Activated T-helper 17 cell treated with anti-CD3 and anti-CD28 coated beads, Interleukin-2, amount 50 U/mL, for 72 hours (primary cell): ENCODE measurements at regions not wholly inside any gene's neighbourhood (a gene's known extent, or its start where the extent isn't known, plus 50 kb on each side); places are given as distances from the start of the nearest gene placed in this dataset.

ENCODE experiments used
- ATAC-seq: fragments of 150-1000 bp; cut with Tn5 transposase; replicated peaks from 2 replicates; pipeline ENCODE4 v1.10.0; 2021; ENCODE audit warnings: mild to moderate bottlenecking, moderate library complexity
- H3K27ac Mint-ChIP-seq: one replicate; pipeline ENCODE4 v1.8.0; 2022; ENCODE audit warnings: mixed read lengths
- H3K27me3 Mint-ChIP-seq: one replicate; pipeline ENCODE4 v1.8.0; 2022; ENCODE audit warnings: mixed read lengths
- H3K36me3 Mint-ChIP-seq: one replicate; pipeline ENCODE4 v1.8.0; 2022; ENCODE audit warnings: low read depth, mild to moderate bottlenecking, mixed read lengths
- H3K4me1 Mint-ChIP-seq: one replicate; pipeline ENCODE4 v1.8.0; 2022; ENCODE audit warnings: mixed read lengths
- H3K4me3 Mint-ChIP-seq: one replicate; pipeline ENCODE4 v1.8.0; 2022; ENCODE audit warnings: mild to moderate bottlenecking, mixed read lengths
- H3K9me3 Mint-ChIP-seq: one replicate; pipeline ENCODE4 v1.8.0; 2022; ENCODE audit warnings: mixed read lengths

DNA sequence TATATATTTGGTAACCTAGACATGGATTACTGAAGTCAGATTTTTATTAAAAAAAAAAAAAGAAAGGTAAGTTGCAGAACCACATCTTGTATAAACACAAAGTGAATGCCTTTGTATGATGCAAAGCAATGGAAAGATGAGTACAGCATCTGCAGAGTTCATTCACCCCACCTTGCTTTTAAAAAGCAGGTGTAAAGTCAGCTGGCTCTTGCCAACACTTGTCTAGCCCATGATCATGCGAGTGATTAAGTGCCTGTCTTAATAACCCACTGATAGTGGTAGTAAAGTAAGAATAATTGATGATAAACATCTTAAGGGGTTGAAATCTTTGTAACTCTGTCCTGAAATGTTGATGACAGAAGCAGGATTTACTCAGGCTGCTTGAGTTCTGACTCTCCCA lies 710.4 kb downstream of the EFNB2 start:
- Mint-ChIP-seq H3K27ac (no peak overlapping the region), H3K27me3 (no peaks in the 10 kb centered on the region)

GRCh38 chr13:105821337-105821736 lies 714.1 kb downstream of the EFNB2 start:
- H3K36me3 Mint-ChIP-seq, result no peaks in the 10 kb centered on the region
- H3K27me3 Mint-ChIP-seq, result no peaks in the 10 kb centered on the region
- ATAC-seq, result no peak
- H3K4me1 Mint-ChIP-seq, result no peaks in the 10 kb centered on the region
- no peaks in the 10 kb centered on the region for H3K9me3 Mint-ChIP-seq
- H3K27ac Mint-ChIP-seq, result no peak overlapping the region
- no peak overlapping the region for H3K4me3 Mint-ChIP-seq

More for the DNA sequence above, 710.4 kb downstream of the EFNB2 start:
- peaks cover 7% of the 10 kb centered on the region for H3K9me3 Mint-ChIP-seq
- H3K36me3 Mint-ChIP-seq, result no peaks in the 10 kb centered on the region
- ATAC-seq, result no peak
- no peak overlapping the region for H3K4me3 Mint-ChIP-seq
- no peaks in the 10 kb centered on the region for H3K4me1 Mint-ChIP-seq

DNA sequence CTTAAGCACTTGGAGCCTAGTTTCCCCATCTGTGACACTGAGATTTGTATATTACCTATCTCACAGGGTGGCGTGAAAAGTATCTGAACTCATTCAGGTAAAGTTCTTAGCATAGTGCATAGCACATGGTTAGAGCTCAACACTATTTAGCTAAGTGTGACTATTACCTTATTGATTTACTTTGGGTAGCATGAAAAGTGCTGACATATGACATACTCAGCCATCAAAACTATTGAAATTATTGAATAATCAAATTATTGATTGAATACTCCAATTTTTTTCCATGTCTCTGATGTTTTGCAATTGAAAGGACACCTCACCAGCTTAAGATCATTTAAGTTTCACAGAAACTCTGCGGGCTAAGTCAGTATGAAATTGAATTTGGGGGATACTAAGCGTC lies 715.0 kb downstream of the EFNB2 start:
- H3K36me3 Mint-ChIP-seq, result no peaks in the 10 kb centered on the region
- no peak for ATAC-seq
- no peak overlapping the region for H3K27ac Mint-ChIP-seq
- H3K4me3 Mint-ChIP-seq, result no peak overlapping the region
- no peaks in the 10 kb centered on the region for H3K27me3 Mint-ChIP-seq
- H3K4me1 Mint-ChIP-seq, result no peaks in the 10 kb centered on the region
- H3K9me3 Mint-ChIP-seq, result no peaks in the 10 kb centered on the region

GRCh38 chr13:105817498-105817897 lies 718.0 kb downstream of the EFNB2 start:
- no peak for ATAC-seq
- Mint-ChIP-seq H3K4me1 (no peaks in the 10 kb centered on the region), H3K27ac (no peak overlapping the region), H3K27me3 (no peaks in the 10 kb centered on the region), H3K9me3 (no peaks in the 10 kb centered on the region), H3K4me3 (no peak overlapping the region), H3K36me3 (no peaks in the 10 kb centered on the region)

DNA sequence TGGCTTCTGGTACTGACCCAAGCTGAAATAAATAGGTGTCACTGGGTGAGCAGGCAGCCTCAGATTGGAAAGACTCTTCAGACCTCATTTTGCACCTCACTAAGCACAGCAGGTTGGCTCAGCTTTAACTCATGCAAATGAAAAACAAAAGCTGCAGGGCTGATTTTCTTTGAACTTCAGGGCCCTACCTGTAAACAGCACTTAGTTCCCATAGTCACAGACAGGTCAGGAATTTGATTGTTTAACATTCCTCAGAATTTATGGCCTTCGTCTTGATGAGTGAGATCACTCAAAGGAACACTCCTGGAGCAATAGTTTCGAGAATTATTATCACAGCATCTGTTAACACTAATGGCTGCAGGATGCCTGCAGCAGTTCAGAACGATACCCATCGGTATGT lies 718.5 kb downstream of the EFNB2 start:
- H3K4me3 Mint-ChIP-seq, result no peak overlapping the region

DNA sequence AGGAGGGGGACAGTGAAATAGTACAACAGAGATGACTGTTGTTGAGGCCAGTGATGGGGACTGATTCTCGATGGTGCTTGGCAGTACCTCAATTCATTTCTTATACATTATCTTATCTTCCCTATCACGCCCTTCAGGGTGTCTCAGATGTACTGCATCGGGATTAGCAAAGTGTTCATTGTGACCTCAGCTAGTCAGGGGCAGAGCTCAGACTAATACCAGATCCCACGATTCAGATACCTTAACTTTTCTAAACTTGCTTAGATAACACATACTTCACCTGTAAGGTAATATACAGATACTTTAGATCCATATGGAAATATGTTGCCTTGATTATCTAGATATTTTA lies 720.6 kb downstream of the EFNB2 start:
- Mint-ChIP-seq H3K36me3 (no peaks in the 10 kb centered on the region), H3K27ac (no peak overlapping the region), H3K4me1 (no peaks in the 10 kb centered on the region), H3K27me3 (no peaks in the 10 kb centered on the region), H3K4me3 (no peak overlapping the region), H3K9me3 (no peaks in the 10 kb centered on the region)
- no peak for ATAC-seq

More for the DNA sequence above, 718.5 kb downstream of the EFNB2 start:
- H3K27me3 Mint-ChIP-seq, result no peaks in the 10 kb centered on the region
- no peak for ATAC-seq
- no peak overlapping the region for H3K27ac Mint-ChIP-seq
- H3K9me3 Mint-ChIP-seq, result no peaks in the 10 kb centered on the region
- no peaks in the 10 kb centered on the region for H3K36me3 Mint-ChIP-seq
- H3K4me1 Mint-ChIP-seq, result no peaks in the 10 kb centered on the region

DNA sequence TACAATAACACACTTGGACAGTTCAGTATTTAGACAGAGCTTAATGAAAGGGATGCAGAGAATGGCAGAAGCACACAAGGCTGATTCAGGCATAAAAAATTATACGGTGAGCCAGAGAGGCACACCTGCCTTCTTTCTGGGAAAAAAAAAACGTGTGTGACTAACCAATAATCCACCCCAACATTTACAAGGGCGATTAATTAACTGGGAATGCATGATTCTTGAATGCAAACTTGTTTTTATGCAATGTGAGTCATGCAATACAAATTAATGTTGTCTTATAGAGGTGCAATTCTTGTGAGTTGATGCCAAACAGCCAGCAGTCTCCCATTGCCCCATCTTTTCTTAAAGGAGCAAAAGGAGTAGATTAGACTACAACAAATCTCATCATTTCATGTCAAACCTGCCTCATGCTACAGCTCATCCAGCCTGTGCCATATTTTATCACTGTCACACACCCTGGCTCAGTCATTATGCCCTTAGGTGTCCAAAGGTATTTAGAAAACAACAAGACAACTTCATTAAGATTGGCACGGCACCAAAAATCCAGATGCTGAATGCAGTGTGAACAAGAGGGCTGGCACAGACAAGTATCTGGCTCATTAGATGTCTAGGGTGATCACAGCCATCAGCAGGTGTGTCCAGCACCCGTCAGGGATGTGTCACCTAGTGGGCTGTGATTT lies 721.1 kb downstream of the EFNB2 start:
- Mint-ChIP-seq H3K36me3 (no peaks in the 10 kb centered on the region), H3K27ac (no peak overlapping the region), H3K4me1 (no peaks in the 10 kb centered on the region), H3K4me3 (no peak overlapping the region), H3K9me3 (no peaks in the 10 kb centered on the region), H3K27me3 (no peaks in the 10 kb centered on the region)
- no peak for ATAC-seq

GRCh38 chr13:105806628-105806920 lies 728.9 kb downstream of the EFNB2 start:
- Mint-ChIP-seq H3K4me3 (no peak overlapping the region), H3K27me3 (no peaks in the 10 kb centered on the region), H3K36me3 (no peaks in the 10 kb centered on the region), H3K9me3 (peaks cover 11% of the 10 kb centered on the region), H3K27ac (no peak overlapping the region), H3K4me1 (no peaks in the 10 kb centered on the region)
- no peak for ATAC-seq

DNA sequence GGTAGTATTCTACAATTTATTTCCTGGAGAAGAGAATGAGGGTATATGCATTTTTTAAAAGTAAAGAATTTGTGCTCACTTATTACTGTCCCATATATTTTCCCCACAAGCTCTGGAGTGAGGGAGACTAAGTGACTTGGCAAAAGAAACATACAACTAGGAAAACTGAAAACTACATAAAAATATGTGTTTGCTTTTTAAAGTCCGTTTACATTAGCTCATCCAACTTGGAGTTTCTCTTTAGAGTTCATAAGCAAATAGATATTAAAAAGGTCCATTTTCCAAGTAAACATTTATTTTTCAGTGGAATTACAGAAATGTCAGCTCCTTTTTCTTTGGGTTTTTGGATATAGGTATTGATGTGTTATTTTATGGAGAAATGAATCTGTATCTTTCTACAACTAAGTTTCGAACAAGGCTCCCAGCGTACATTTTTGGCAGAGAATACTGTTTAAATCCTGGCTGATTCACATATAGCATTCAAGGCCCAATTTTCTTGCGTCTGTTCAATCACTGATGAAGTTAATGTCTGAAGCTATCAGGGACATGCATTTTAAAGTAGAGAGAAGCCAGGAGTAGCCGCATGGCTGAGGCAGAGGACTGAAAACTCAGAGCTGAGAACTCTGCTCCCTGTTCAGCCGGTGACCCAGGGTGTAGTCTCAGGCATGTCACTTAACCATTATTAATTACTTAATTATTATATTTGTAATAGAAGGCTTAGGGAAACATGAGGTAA lies 729.4 kb downstream of the EFNB2 start:
- H3K27ac Mint-ChIP-seq, result no peak overlapping the region
- H3K36me3 Mint-ChIP-seq, result no peaks in the 10 kb centered on the region
- H3K9me3 Mint-ChIP-seq, result peaks cover 11% of the 10 kb centered on the region
- no peaks in the 10 kb centered on the region for H3K4me1 Mint-ChIP-seq
- no peaks in the 10 kb centered on the region for H3K27me3 Mint-ChIP-seq
- no peak overlapping the region for H3K4me3 Mint-ChIP-seq
- no peak for ATAC-seq

- ATAC-seq, result no peak
- Mint-ChIP-seq H3K4me1 (no peaks in the 10 kb centered on the region), H3K36me3 (no peaks in the 10 kb centered on the region), H3K4me3 (no peak overlapping the region), H3K9me3 (peaks cover 11% of the 10 kb centered on the region), H3K27ac (no peak overlapping the region), H3K27me3 (no peaks in the 10 kb centered on the region)
Measured at GRCh38 chr13:105804561-105805190, 730.8 kb downstream of the EFNB2 start.

GRCh38 chr13:105799155-105799554 lies 736.3 kb downstream of the EFNB2 start:
- no peaks in the 10 kb centered on the region for H3K4me1 Mint-ChIP-seq
- H3K27ac Mint-ChIP-seq, result no peak overlapping the region
- ATAC-seq, result no peak
- H3K36me3 Mint-ChIP-seq, result no peaks in the 10 kb centered on the region
- H3K4me3 Mint-ChIP-seq, result no peak overlapping the region
- no peaks in the 10 kb centered on the region for H3K27me3 Mint-ChIP-seq
- H3K9me3 Mint-ChIP-seq, result no peaks in the 10 kb centered on the region

DNA sequence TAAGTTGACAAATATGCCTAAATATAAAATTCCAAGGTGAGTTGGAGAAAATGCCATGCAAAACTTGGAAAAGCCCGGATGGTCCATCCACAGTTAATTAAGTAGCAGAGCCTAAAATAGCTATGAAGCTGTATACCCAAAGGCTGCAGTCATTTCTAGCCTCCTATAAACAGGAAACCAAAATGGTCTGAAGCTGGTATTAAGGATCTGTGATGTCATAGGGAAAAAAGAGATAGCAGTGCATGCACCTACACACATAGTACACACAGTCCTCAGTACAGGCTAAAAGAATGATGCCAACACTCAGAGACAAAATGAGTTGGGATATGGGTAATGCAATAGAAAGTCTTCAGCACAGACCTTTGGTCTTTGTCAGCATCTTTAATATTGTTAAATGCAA lies 736.9 kb downstream of the EFNB2 start:
- Mint-ChIP-seq H3K36me3 (no peaks in the 10 kb centered on the region), H3K4me3 (no peak overlapping the region), H3K9me3 (no peaks in the 10 kb centered on the region), H3K27me3 (no peaks in the 10 kb centered on the region), H3K4me1 (no peaks in the 10 kb centered on the region), H3K27ac (no peak overlapping the region)
- ATAC-seq, result no peak

GRCh38 chr13:105796081-105796480 lies 739.4 kb downstream of the EFNB2 start:
- Mint-ChIP-seq H3K27ac (no peak overlapping the region), H3K27me3 (no peaks in the 10 kb centered on the region), H3K9me3 (no peaks in the 10 kb centered on the region), H3K4me1 (no peaks in the 10 kb centered on the region), H3K36me3 (no peaks in the 10 kb centered on the region), H3K4me3 (no peak overlapping the region)
- ATAC-seq, result no peak

DNA sequence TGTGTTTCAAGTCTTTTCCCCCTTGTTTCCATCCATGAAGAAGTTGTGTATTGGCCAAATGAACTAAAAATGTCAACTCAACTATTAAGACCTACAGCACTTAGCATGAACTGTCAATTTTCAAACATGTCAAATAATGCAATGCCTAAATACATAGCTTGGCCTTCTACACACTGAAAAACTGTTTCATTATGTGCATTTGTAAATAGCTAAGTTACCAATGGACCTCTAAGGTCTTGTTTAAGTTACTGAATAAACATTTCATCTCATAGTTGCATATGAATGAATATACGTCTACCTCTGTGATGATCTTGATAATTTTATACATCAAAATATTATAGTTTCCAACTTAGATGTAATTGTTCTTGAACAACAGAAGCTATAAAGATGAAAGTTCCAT lies 744.5 kb downstream of the EFNB2 start:
- no peaks in the 10 kb centered on the region for H3K27me3 Mint-ChIP-seq
- no peaks in the 10 kb centered on the region for H3K4me1 Mint-ChIP-seq
- H3K36me3 Mint-ChIP-seq, result no peaks in the 10 kb centered on the region
- H3K9me3 Mint-ChIP-seq, result no peaks in the 10 kb centered on the region
- H3K27ac Mint-ChIP-seq, result no peak overlapping the region
- H3K4me3 Mint-ChIP-seq, result no peak overlapping the region
- no peak for ATAC-seq

DNA sequence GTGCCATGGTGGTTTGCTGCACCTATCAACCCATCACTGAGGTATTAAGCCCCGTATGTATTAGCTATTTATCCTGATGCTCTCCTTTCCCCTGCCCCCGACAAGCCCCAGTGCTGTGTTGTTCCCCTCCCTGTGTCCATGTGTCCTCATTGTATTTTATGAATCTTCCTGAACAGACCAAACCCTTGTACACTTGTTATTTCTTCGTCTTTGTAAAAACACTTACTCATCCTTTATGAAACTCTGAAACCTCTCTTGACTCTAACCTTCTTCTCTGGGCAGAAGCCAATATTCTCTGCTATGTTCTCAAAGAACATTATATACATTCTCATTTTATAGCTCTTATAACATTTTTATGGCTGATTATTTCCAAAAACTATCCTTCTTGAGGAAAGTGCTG lies 746.9 kb downstream of the EFNB2 start:
- Mint-ChIP-seq H3K9me3 (no peaks in the 10 kb centered on the region), H3K4me1 (no peaks in the 10 kb centered on the region)
- no peak for ATAC-seq

More for the DNA sequence above, 746.9 kb downstream of the EFNB2 start:
- H3K27ac Mint-ChIP-seq, result no peak overlapping the region
- H3K27me3 Mint-ChIP-seq, result no peaks in the 10 kb centered on the region
- no peak overlapping the region for H3K4me3 Mint-ChIP-seq
- no peaks in the 10 kb centered on the region for H3K36me3 Mint-ChIP-seq
